Gastrocnemius medialis (tissue), 4 donors: ENCODE measurements at regions not wholly inside any gene's neighbourhood (a gene's known extent, or its start where the extent isn't known, plus 50 kb on each side); places are given as distances from the start of the nearest gene placed in this dataset.

Experiments used
- CTCF ChIP-seq, 5 experiments: fragments of 450-650 bp in 3 of 5; fragments of 200-600 bp in 2 of 5; sonication (generic) in 2 of 5; IDR thresholded peaks in 4 of 5; conservative IDR thresholded peaks in 1 of 5; 1 replicate in 4 of 5; 2 replicates in 1 of 5; pipeline ENCODE4 v1.5.1; 2016 to 2019; ENCODE audit warnings: antibody characterized with exemption in 5 of 5, mild to moderate bottlenecking in 3 of 5, moderate library complexity in 3 of 5
- POLR2A ChIP-seq, 2 donors: fragments of 450-650 bp; IDR thresholded peaks; one replicate each; pipeline ENCODE4 v1.6.1; 2017; ENCODE audit warnings: antibody characterized with exemption in 2 of 2, mild to moderate bottlenecking in 2 of 2, moderate library complexity in 2 of 2

- TF ChIP-seq CTCF (IDR thresholded peaks at IDR 0.05 in 4 of 5, conservative IDR thresholded peaks at IDR 0.05 in 1 of 5) (no peak), POLR2A (IDR thresholded peaks at IDR 0.05) (no peak)
These were observed 273.6 kb upstream of the BTG1 start for GRCh38 chr12:92419201-92419600.
